H1 (cell line): ENCODE measurements at regions not wholly inside any gene's neighbourhood (a gene's known extent, or its start where the extent isn't known, plus 50 kb on each side); places are given as distances from the start of the nearest gene placed in this dataset.

Experiments used
- CTCF ChIA-PET: fragments of 300-600 bp; sonication (Branson Sonifier 250); formaldehyde crosslinking; loops from one replicate; lab custom pipeline; 2021; ENCODE audit not compliant: partially characterized antibody; lab: Charles Lee
- POLR2A ChIA-PET: fragments of 300-600 bp; sonication (Branson Sonifier 250); formaldehyde crosslinking; loops from one replicate; lab custom pipeline; 2021; ENCODE audit warnings: inconsistent platforms; ENCODE audit not compliant: partially characterized antibody; lab: Charles Lee
- DNase-seq, 2 experiments: peaks; one replicate each; pipeline versions ENCODE4 v3.0.0 to v3.0.0-alpha.2; 2010 to 2022; ENCODE audit warnings: low spot score in 2 of 2, low read depth in 1 of 2, mixed read lengths in 1 of 2
- FAIRE-seq: peaks from 2 replicates; lab custom pipeline; 2011; peaks lifted over from hg19 to GRCh38; lab: Jason Lieb, UNC
- H2AFZ ChIP-seq: 2 replicates; pipeline ENCODE4 v1.8.1; 2012; ENCODE audit warnings: low read length, inconsistent platforms
- H2AK5ac ChIP-seq: 2 replicates; pipeline ENCODE4 v1.6.1; 2013; ENCODE audit warnings: low read depth, low read length
- H2BK120ac ChIP-seq: replicated peaks from 2 replicates; pipeline ENCODE3; 2013; ENCODE audit warnings: low read depth, low read length, inconsistent platforms
- H2BK12ac ChIP-seq: 2 replicates; pipeline ENCODE4 v1.6.1; 2013; ENCODE audit warnings: low read depth, low read length
- H2BK15ac ChIP-seq: 2 replicates; pipeline ENCODE4 v1.6.1; 2013; ENCODE audit warnings: low read length
- H2BK20ac ChIP-seq: 2 replicates; pipeline ENCODE4 v1.6.1; 2013; ENCODE audit warnings: low read length
- H2BK5ac ChIP-seq: 2 replicates; pipeline ENCODE4 v1.6.1; 2013; ENCODE audit warnings: low read depth, low read length
- H3K14ac ChIP-seq: 2 replicates; pipeline ENCODE4 v1.6.1; 2013; ENCODE audit warnings: inconsistent platforms; ENCODE audit not compliant: insufficient read length
- H3K18ac ChIP-seq: 2 replicates; pipeline ENCODE4 v1.6.1; 2013; ENCODE audit warnings: low read length; ENCODE audit errors: extremely low read depth
- H3K23ac ChIP-seq: 2 replicates; pipeline ENCODE4 v1.6.1; 2013; ENCODE audit warnings: inconsistent platforms; ENCODE audit not compliant: insufficient read length
- H3K23me2 ChIP-seq: 2 replicates; pipeline ENCODE4 v1.6.1; 2013; ENCODE audit warnings: low read depth, low read length
- H3K27ac ChIP-seq: 2 replicates; pipeline ENCODE4 v1.6.1; 2011; ENCODE audit warnings: low read depth, low read length, inconsistent platforms
- H3K27me3 ChIP-seq, 4 experiments: replicated peaks in 1 of 4; 1 replicate in 1 of 4; 2 replicates in 3 of 4; pipeline versions ENCODE4 v1.6.1 to v1.8.1; 2011 to 2013; ENCODE audit warnings: low read length in 3 of 4, mild to moderate bottlenecking in 3 of 4, inconsistent platforms in 2 of 4, mixed read lengths in 2 of 4, moderate library complexity in 1 of 4; ENCODE audit not compliant: control insufficient read depth in 3 of 4, insufficient read depth in 3 of 4; ENCODE audit errors: extremely low read depth in 1 of 4
- H3K36me3 ChIP-seq, 4 experiments: 2 replicates each; pipeline versions ENCODE4 v1.6.1 to v1.8.1; 2011 to 2013; ENCODE audit warnings: mild to moderate bottlenecking in 4 of 4, low read length in 3 of 4, moderate library complexity in 2 of 4, control low read depth in 1 of 4, inconsistent platforms in 1 of 4; ENCODE audit not compliant: insufficient read depth in 4 of 4, control insufficient read depth in 2 of 4
- H3K4ac ChIP-seq: replicated peaks from 2 replicates; pipeline ENCODE3; 2013; ENCODE audit warnings: low read length, low read depth, mixed read lengths, inconsistent platforms; ENCODE audit not compliant: insufficient read length
- H3K4me1 ChIP-seq, 4 experiments: replicated peaks in 1 of 4; 1 replicate in 1 of 4; 2 replicates in 3 of 4; pipeline versions ENCODE4 v1.6.1 to v1.8.1; 2011 to 2013; ENCODE audit warnings: low read length in 3 of 4, inconsistent platforms in 2 of 4, mixed read lengths in 1 of 4; ENCODE audit not compliant: insufficient read depth in 4 of 4, control insufficient read depth in 3 of 4
- H3K4me2 ChIP-seq, 2 experiments: 2 replicates each; pipeline versions ENCODE4 v1.6.1 to v1.8.1; 2011 to 2013; ENCODE audit warnings: low read depth in 2 of 2, low read length in 2 of 2, control low read depth in 1 of 2, inconsistent platforms in 1 of 2, mild to moderate bottlenecking in 1 of 2; ENCODE audit not compliant: insufficient read depth in 1 of 2
- H3K4me3 ChIP-seq, 4 experiments: fragments of 200-600, 300-600 bp in 1 of 4; sonication (generic), shearing (Covaris generic), sonication (Bioruptor Twin) in 1 of 4; 2 replicates each; pipeline versions ENCODE4 v1.5.1 to v1.8.1; 2011 to 2016; ENCODE audit warnings: low read length in 4 of 4, low read depth in 3 of 4, control low read depth in 2 of 4, inconsistent platforms in 2 of 4, mild to moderate bottlenecking in 2 of 4, mixed read lengths in 1 of 4, moderate library complexity in 1 of 4; ENCODE audit not compliant: insufficient read depth in 2 of 4; ENCODE audit errors: extremely low read depth in 1 of 4
- H3K56ac ChIP-seq: replicated peaks from 2 replicates; pipeline ENCODE3; 2013; ENCODE audit warnings: low read depth, mild to moderate bottlenecking, mixed read lengths, low read length, inconsistent platforms; ENCODE audit not compliant: insufficient read length
- H3K79me1 ChIP-seq: 2 replicates; pipeline ENCODE4 v1.6.1; 2013; ENCODE audit warnings: low read depth, low read length, control low read depth
- H3K79me2 ChIP-seq, 2 experiments: 2 replicates each; pipeline versions ENCODE4 v1.6.1 to v1.8.1; 2012 to 2013; ENCODE audit warnings: low read length in 2 of 2, mild to moderate bottlenecking in 2 of 2, inconsistent platforms in 1 of 2; ENCODE audit not compliant: insufficient read depth in 2 of 2, control insufficient read depth in 1 of 2
- H3K9ac ChIP-seq, 4 experiments: replicated peaks in 1 of 4; 1 replicate in 1 of 4; 2 replicates in 3 of 4; pipeline versions ENCODE4 v1.6.1 to v1.8.1; 2011 to 2013; ENCODE audit warnings: low read depth in 3 of 4, low read length in 3 of 4, control low read depth in 2 of 4, mild to moderate bottlenecking in 2 of 4, moderate library complexity in 2 of 4, inconsistent platforms in 1 of 4; ENCODE audit errors: extremely low read depth in 1 of 4
- H3K9me3 ChIP-seq, 2 experiments: 2 replicates each; pipeline versions ENCODE4 v1.6.1 to v1.8.1; 2012 to 2013; ENCODE audit warnings: mild to moderate bottlenecking in 2 of 2, moderate library complexity in 2 of 2, control low read depth in 1 of 2, inconsistent platforms in 1 of 2, low read depth in 1 of 2, low read length in 1 of 2, mixed read lengths in 1 of 2; ENCODE audit not compliant: insufficient read depth in 2 of 2
- H4K20me1 ChIP-seq, 2 experiments: replicated peaks in 1 of 2; 2 replicates each; pipeline versions ENCODE3 to v1.8.1; 2011 to 2013; ENCODE audit warnings: inconsistent platforms in 2 of 2, low read length in 2 of 2, mild to moderate bottlenecking in 1 of 2; ENCODE audit not compliant: insufficient read depth in 2 of 2, control insufficient read depth in 1 of 2
- H4K5ac ChIP-seq: 2 replicates; pipeline ENCODE4 v1.6.1; 2013; ENCODE audit warnings: low read length, low read depth, mixed read lengths, inconsistent platforms; ENCODE audit not compliant: insufficient read length
- H4K8ac ChIP-seq: 2 replicates; pipeline ENCODE4 v1.8.0; 2013; ENCODE audit warnings: mild to moderate bottlenecking, moderate library complexity, low read length, inconsistent platforms; ENCODE audit not compliant: insufficient read depth; ENCODE audit errors: extremely low read depth
- H4K91ac ChIP-seq: replicated peaks from 2 replicates; pipeline ENCODE3; 2013; ENCODE audit warnings: low read length, mixed read lengths, inconsistent platforms; ENCODE audit not compliant: insufficient read length
- CEBPB ChIP-seq: IDR thresholded peaks from 2 replicates; pipeline ENCODE4 v1.6.1; 2012; ENCODE audit warnings: low read depth, low read length
- CHD1 ChIP-seq: IDR thresholded peaks from 2 replicates; pipeline ENCODE4 v1.6.1; 2012; ENCODE audit warnings: low read depth, low read length, improper control_type of control experiment
- KDM1A ChIP-seq: fragments of 200-600, 300-600 bp; sonication (generic); IDR thresholded peaks from 2 replicates; pipeline ENCODE4 v1.7.1; 2016; ENCODE audit warnings: mild to moderate bottlenecking, low read length, borderline replicate concordance
- KDM5A ChIP-seq: fragments of 200-600 bp; IDR thresholded peaks from 2 replicates; pipeline ENCODE4 v1.7.1; 2012; ENCODE audit warnings: mild to moderate bottlenecking, low read length, inconsistent platforms, mixed read lengths
- NRF1 ChIP-seq: IDR thresholded peaks from 2 replicates; pipeline ENCODE4 v1.6.1; 2011; ENCODE audit warnings: mild to moderate bottlenecking, low read depth, low read length, improper control_type of control experiment
- POLR2AphosphoS5 ChIP-seq: IDR thresholded peaks from 2 replicates; pipeline ENCODE4 v1.6.1; 2011; ENCODE audit warnings: low read depth, low read length
- RNF2 ChIP-seq: fragments of 200-900, 300-1000 bp; sonication (generic); IDR thresholded peaks from 2 replicates; pipeline ENCODE4 v1.7.1; 2016; ENCODE audit warnings: borderline replicate concordance, low read depth, mild to moderate bottlenecking, antibody characterized with exemption, low read length; ENCODE audit not compliant: poor library complexity, severe bottlenecking; ENCODE audit errors: missing control alignments
- RXRA ChIP-seq: IDR thresholded peaks from 2 replicates; pipeline ENCODE4 v1.6.1; 2011; ENCODE audit warnings: low read depth, mild to moderate bottlenecking, low read length, moderate library complexity; ENCODE audit not compliant: insufficient read depth
- SUZ12 ChIP-seq: fragments of 200-600 bp; sonication (generic); IDR thresholded peaks from 2 replicates; pipeline ENCODE4 v1.6.1; 2012; ENCODE audit warnings: mild to moderate bottlenecking, inconsistent platforms, low read length, moderate library complexity, mixed read lengths
- WGBS, 2 experiments: shearing (Covaris generic) in 1 of 2; methylation state at CpG; one replicate each; pipeline versions ENCODE4 v1.1.6 to v1.1.7; 2013 to 2015; ENCODE audit warnings: low lambda C conversion rate in 2 of 2, mixed read lengths in 2 of 2, inconsistent platforms in 1 of 2, low coverage in 1 of 2, missing lambda C conversion rate in 1 of 2; ENCODE audit not compliant: insufficient replicate concordance in 2 of 2, insufficient coverage in 1 of 2, insufficient read length in 1 of 2; ENCODE audit errors: extremely low coverage in 1 of 2, missing lambda C conversion rate in 1 of 2; 5-methylcytosine and 5-hydroxymethylcytosine counted together
- TF ChIP-seq, protein P1 (sequence below): IDR thresholded peaks from 2 replicates; pipeline ENCODE4 v1.6.1; 2012; ENCODE audit warnings: low read length, inconsistent platforms

DNA sequence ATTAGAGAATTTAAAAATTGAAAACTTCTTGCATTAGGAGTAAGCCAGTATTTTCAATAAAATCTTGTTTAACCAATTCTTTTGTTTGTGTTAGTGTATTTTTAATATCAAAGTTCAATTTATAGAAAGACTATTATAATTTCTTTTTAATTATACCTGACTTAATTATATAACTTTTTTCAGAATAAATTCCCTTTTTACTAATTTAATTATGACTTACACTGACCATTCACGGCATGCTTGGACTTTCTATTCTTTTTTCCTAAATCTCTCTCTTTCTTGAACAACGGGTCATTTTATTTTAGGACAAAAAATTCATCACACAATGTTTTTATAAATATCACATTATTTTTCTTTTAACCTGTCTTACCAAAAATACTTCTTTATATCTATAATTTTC lies 555.3 kb upstream of the PTGER4 start:
- Histone ChIP-seq H4K8ac (no peak overlapping the region), H3K4ac (no peak overlapping the region), H2BK120ac (no peak overlapping the region), H4K5ac (no peak overlapping the region), H3K23ac (no peak overlapping the region), H3K4me2 (no peak overlapping the region), H3K9ac (no peak overlapping the region), H2BK20ac (no peak overlapping the region), H3K36me3 (peaks cover 0 to 5% (median 0%) of the 10 kb centered on the region in 4 experiments; a peak in 2 of 8 replicates), H3K79me1 (no peaks in the 10 kb centered on the region), H2AFZ (no peak overlapping the region), H3K23me2 (no peaks in the 10 kb centered on the region), H3K56ac (no peak overlapping the region), H3K18ac (no peak overlapping the region), H4K20me1 (no peaks in the 10 kb centered on the region), H3K14ac (no peak overlapping the region), H3K27me3 (no peaks in the 10 kb centered on the region), H2BK5ac (no peak overlapping the region), H3K79me2 (no peaks in the 10 kb centered on the region), H3K9me3 (peaks cover 24 to 33% of the 10 kb centered on the region in 2 experiments), H4K91ac (no peak overlapping the region), H3K4me3 (no peak overlapping the region), H3K4me1 (no peaks in the 10 kb centered on the region), H2BK15ac (no peak overlapping the region), H3K27ac (no peak overlapping the region), H2BK12ac (no peak overlapping the region), H2AK5ac (no peak overlapping the region)
- DNase-seq, result no peak
- no peak for FAIRE-seq
- TF ChIP-seq RNF2 (no peak), KDM5A (no peak), CEBPB (no peak), POLR2AphosphoS5 (no peak), KDM1A (no peak), NRF1 (no peak), RXRA (no peak), SUZ12 (no peak), CHD1 (no peak)
- TF ChIP-seq, protein P1, sequence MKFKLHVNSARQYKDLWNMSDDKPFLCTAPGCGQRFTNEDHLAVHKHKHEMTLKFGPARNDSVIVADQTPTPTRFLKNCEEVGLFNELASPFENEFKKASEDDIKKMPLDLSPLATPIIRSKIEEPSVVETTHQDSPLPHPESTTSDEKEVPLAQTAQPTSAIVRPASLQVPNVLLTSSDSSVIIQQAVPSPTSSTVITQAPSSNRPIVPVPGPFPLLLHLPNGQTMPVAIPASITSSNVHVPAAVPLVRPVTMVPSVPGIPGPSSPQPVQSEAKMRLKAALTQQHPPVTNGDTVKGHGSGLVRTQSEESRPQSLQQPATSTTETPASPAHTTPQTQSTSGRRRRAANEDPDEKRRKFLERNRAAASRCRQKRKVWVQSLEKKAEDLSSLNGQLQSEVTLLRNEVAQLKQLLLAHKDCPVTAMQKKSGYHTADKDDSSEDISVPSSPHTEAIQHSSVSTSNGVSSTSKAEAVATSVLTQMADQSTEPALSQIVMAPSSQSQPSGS, result no peak
- WGBS, 2 experiments, result 75% methylated on average over 2 of the region's 2 CpGs; no CpG with 5 or more reads in 1 of the 2 experiments
- CTCF ChIA-PET, result no interaction called here
- POLR2A ChIA-PET, result no interaction called here
